Activated T-cell treated with anti-CD3 and anti-CD28 coated beads for 48 hours (primary cell): ENCODE measurements at regions not wholly inside any gene's neighbourhood (a gene's known extent, or its start where the extent isn't known, plus 50 kb on each side); places are given as distances from the start of the nearest gene placed in this dataset.
"Not testable (repeated sequence)": the region's sequence is repeated elsewhere in the genome, so short reads cannot be mapped to it uniquely, and the experiment has no call there.

Experiments
- DNase-seq: peaks from one replicate; pipeline ENCODE4 v3.0.0-alpha.2; 2020; ENCODE audit warnings: low read depth

DNA sequence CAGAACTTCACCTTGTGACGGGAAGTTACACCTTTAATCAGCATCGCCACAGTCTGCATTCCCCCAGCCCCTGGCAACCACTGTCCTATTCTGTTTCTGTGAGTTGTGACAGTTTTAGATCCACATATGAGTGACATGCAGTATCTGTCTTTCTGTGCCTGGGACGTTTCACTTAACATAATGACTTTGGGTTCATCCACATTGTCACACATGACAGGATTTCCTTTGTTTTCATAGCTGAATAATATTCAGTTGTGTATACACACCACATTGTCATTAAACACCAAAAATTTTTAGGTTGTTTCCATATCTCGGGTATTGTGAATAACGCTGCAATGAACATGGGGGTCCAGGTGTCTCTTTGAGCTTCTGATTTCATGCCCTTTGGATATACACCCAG is 62.6 kb upstream of the BDH1 start:
- DNase-seq, result not testable (repeated sequence)

DNA sequence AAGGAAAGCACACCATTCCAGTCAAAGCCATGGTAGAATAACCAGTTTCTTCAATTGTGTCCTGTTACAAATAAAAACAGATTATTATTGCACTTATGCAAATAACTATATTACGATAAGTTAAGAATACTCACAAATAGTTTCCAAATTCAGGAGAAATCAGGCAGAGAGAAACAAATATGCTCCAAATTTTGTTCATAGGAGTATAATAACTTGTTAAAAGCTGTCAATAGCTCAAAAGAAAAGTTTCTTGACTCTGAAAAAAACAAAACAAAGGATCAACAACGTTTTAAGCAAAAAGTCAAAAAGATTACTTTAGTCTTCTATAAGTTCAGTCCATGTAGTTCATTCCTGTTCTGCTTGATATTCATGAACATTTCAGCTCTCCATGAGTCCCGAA is 59.7 kb upstream of the BDH1 start:
- no peak for DNase-seq

DNA sequence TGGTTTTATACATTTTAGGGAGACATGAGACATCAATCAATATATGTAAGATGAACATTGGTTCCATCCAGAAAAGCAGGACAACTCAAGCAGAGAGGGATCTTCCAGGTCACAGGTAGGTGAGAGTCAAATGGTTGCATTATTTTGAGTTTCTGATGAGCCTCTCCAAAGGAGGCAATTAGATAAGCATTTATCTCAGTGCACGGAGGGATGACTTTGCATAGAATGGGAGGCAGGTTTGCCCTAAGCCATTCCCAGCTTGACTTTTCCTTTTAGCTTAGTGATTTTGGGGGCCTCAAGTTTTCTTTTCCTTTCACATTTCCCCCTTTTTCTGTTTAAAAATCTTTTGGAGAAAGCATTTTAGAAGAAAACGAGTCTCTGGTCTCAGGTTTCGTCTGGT is 58.4 kb upstream of the BDH1 start:
- not testable (repeated sequence) for DNase-seq

DNA sequence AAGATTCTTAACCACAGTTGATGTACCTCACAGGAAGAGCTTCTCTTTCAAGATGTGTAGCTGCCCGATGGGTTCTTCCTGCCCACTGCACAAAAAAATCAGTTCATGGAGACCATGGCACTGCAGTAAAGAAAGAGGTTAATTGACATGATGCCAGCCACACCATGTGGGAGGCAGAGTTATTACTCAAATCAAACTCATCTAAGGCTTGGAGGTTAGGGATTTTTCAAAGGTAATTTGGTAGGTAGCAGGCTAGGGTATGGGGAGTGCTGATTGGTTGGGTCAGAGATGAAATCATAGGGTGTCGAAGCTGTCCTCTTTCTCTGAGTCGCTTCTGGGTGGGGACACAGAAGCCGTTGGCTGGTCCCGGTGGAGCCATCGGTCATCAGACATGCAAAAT is 57.4 kb upstream of the BDH1 start:
- peak; percentile 10 for DNase-seq

DNA sequence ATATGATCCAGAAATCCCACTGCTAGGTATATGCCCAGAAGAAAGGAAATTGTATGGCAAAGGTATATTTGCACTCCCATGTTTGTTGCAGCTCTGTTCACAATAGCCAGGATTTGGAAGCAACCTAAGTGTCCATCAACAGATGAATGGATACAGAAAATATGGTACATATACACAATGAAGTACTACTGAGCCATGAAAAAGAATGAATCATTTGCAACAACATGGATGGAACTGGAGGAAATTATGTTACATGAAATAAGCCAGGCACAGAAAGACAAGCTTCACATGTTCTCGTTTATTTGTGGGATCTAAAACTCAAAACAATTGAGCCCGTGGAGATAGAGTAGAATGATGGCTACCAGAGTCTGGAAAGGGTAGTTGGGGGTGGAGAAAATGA is 55.5 kb upstream of the BDH1 start:
- DNase-seq, result no peak

DNA sequence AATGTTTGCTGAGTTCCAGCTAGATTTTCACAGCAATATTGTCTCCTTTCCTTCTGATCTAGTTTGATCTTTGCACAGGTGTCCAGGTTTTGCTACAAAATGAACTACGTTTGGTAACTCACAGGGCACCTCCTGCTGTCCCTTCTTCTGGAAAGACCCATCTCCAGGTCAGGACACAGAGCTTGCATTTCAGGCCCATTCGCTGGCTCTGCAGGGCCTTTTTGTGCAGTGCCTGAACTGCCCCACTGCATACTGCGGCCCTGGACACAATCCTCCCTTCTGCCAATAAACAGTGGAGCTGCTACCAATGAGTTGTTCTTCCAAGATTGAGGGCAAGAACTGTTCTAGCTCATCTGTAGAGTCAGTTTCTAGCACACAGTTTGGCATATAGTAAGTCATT is 50.7 kb upstream of the BDH1 start:
- DNase-seq, result no peak
